MCF 10A (cell line): ENCODE measurements at regions not wholly inside any gene's neighbourhood (a gene's known extent, or its start where the extent isn't known, plus 50 kb on each side); places are given as distances from the start of the nearest gene placed in this dataset.

Experiments used
- BruUV-seq: library from RNA; stranded (reverse); fragments of 400-500 nt; replicated peaks from 2 replicates; lab custom pipeline; 2021; lab: Mats Ljungman, UMichigan
- CTCF ChIA-PET: fragments of 300-600 bp; sonication (Branson Sonifier 250); formaldehyde crosslinking; extraction: SDS; loops from one replicate; lab custom pipeline; 2021; ENCODE audit warnings: antibody characterized with exemption, inconsistent platforms; lab: Yijun Ruan, JAX
- POLR2A ChIA-PET: fragments of 300-600, 350-650 bp; sonication (Branson Sonifier 250); formaldehyde crosslinking; extraction: SDS; loops from one replicate; lab custom pipeline; 2020; ENCODE audit warnings: antibody characterized with exemption, inconsistent platforms; lab: Yijun Ruan, JAX
- DNase-seq: peaks from one replicate; pipeline ENCODE4 v3.0.0-alpha.2; 2018; ENCODE audit not compliant: unreplicated experiment
- H3K27ac Mint-ChIP-seq: one replicate; pipeline ENCODE4 v1.8.0; 2022; ENCODE audit warnings: mild to moderate bottlenecking, low read depth, mixed read lengths; ENCODE audit not compliant: unreplicated experiment
- H3K27me3 Mint-ChIP-seq: one replicate; pipeline ENCODE4 v1.8.0; 2022; ENCODE audit warnings: mixed read lengths; ENCODE audit not compliant: insufficient read depth, unreplicated experiment
- H3K36me3 Mint-ChIP-seq: one replicate; pipeline ENCODE4 v1.8.0; 2022; ENCODE audit warnings: mild to moderate bottlenecking, moderate library complexity, mixed read lengths; ENCODE audit not compliant: insufficient read depth, unreplicated experiment
- H3K4me1 Mint-ChIP-seq: one replicate; pipeline ENCODE4 v1.8.0; 2022; ENCODE audit warnings: mixed read lengths; ENCODE audit not compliant: insufficient read depth, unreplicated experiment
- H3K4me3 Mint-ChIP-seq: one replicate; pipeline ENCODE4 v1.8.0; 2022; ENCODE audit warnings: mild to moderate bottlenecking, moderate library complexity, mixed read lengths; ENCODE audit not compliant: unreplicated experiment
- H3K9me3 Mint-ChIP-seq: one replicate; pipeline ENCODE4 v1.8.0; 2022; ENCODE audit warnings: mixed read lengths; ENCODE audit not compliant: unreplicated experiment
- CTCF ChIP-seq: fragments of 200-600 bp; IDR thresholded peaks from one replicate; pipeline ENCODE4 v1.8.0; 2022; ENCODE audit warnings: antibody characterized with exemption, mild to moderate bottlenecking; ENCODE audit not compliant: unreplicated experiment
- intact Hi-C: fragments of 100-400 bp; cut with micrococcal nuclease; formaldehyde crosslinking; loops from 2 replicates; pipeline ENCODE4 v1.14.1; 2022

GRCh38 chr7:54080525-54080924 lies 461.6 kb upstream of the VSTM2A start:
- ChIA-PET POLR2A (no interaction called here), CTCF (interaction anchor here (0.6 kb wide), 1 partner anchor 91 kb away, joined by 4 read pairs; no protein-coding TSS in a partner anchor)
- no peak for DNase-seq
- BruUV-seq = no TSS peak
- no peak overlapping the region for H3K27ac Mint-ChIP-seq
- no peaks in the 10 kb centered on the region for H3K27me3 Mint-ChIP-seq
- intact Hi-C loops = no loop called here
- H3K36me3 Mint-ChIP-seq = no peaks in the 10 kb centered on the region
- H3K4me3 Mint-ChIP-seq = no peak overlapping the region
- no peaks in the 10 kb centered on the region for H3K9me3 Mint-ChIP-seq
- TF ChIP-seq CTCF = no peak
- no peaks in the 10 kb centered on the region for H3K4me1 Mint-ChIP-seq

GRCh38 chr7:54080971-54081370 lies 461.2 kb upstream of the VSTM2A start:
- Mint-ChIP-seq H3K4me1 (no peaks in the 10 kb centered on the region), H3K4me3 (no peak overlapping the region), H3K36me3 (no peaks in the 10 kb centered on the region), H3K27ac (no peak overlapping the region), H3K9me3 (no peaks in the 10 kb centered on the region), H3K27me3 (no peaks in the 10 kb centered on the region)
- ChIA-PET CTCF (interaction anchor here (0.6 kb wide), 1 partner anchor 91 kb away, joined by 4 read pairs; no protein-coding TSS in a partner anchor), POLR2A (interaction anchor here (0.9 kb wide), 1 partner anchor 11 kb away, joined by 3 read pairs; no protein-coding TSS in a partner anchor)
- no peak for TF ChIP-seq CTCF
- intact Hi-C loops = no loop called here
- BruUV-seq = no TSS peak
- DNase-seq = no peak

GRCh38 chr7:54084340-54084739 lies 457.8 kb upstream of the VSTM2A start:
- intact Hi-C loops = no loop called here
- CTCF ChIA-PET = interaction anchor here (0.7 kb wide), 1 partner anchor 15 kb away, joined by 5 read pairs; no protein-coding TSS in a partner anchor

GRCh38 chr7:54090652-54091213 lies 451.4 kb upstream of the VSTM2A start:
- H3K36me3 Mint-ChIP-seq = no peaks in the 10 kb centered on the region
- no peaks in the 10 kb centered on the region for H3K27me3 Mint-ChIP-seq
- no peak for DNase-seq
- no peaks in the 10 kb centered on the region for H3K9me3 Mint-ChIP-seq
- H3K4me1 Mint-ChIP-seq = no peaks in the 10 kb centered on the region
- CTCF ChIA-PET = no interaction called here
- intact Hi-C loops = no loop called here
- POLR2A ChIA-PET = interaction anchor here (0.8 kb wide), 1 partner anchor 18 kb away, joined by 3 read pairs; no protein-coding TSS in a partner anchor
- BruUV-seq = no TSS peak
- TF ChIP-seq CTCF = no peak
- H3K4me3 Mint-ChIP-seq = no peak overlapping the region
- H3K27ac Mint-ChIP-seq = no peak overlapping the region

More at GRCh38 chr7:54084340-54084739, 457.8 kb upstream of the VSTM2A start:
- Mint-ChIP-seq H3K9me3 (no peaks in the 10 kb centered on the region), H3K4me3 (no peak overlapping the region), H3K36me3 (no peaks in the 10 kb centered on the region), H3K27me3 (no peaks in the 10 kb centered on the region), H3K4me1 (no peaks in the 10 kb centered on the region), H3K27ac (no peak overlapping the region)
- no TSS peak for BruUV-seq
- POLR2A ChIA-PET = no interaction called here
- no peak for TF ChIP-seq CTCF
- DNase-seq = no peak
